OCI-LY3 (cell line): ENCODE measurements at regions not wholly inside any gene's neighbourhood (a gene's known extent, or its start where the extent isn't known, plus 50 kb on each side); places are given as distances from the start of the nearest gene placed in this dataset.

Experiments
- EZH2phosphoT487 ChIP-seq: fragments of 200-600 bp; shearing (Covaris generic); IDR thresholded peaks from 2 replicates; pipeline ENCODE4 v1.6.1; 2018; ENCODE audit warnings: antibody characterized with exemption, mixed run types, low read depth
- TF ChIP-seq, protein P1 (sequence below): fragments of 200-600, 300-600 bp; sonication (generic); IDR thresholded peaks from 2 replicates; pipeline ENCODE4 v1.5.1; 2014; ENCODE audit warnings: antibody characterized with exemption, low read length, low read depth

DNA sequence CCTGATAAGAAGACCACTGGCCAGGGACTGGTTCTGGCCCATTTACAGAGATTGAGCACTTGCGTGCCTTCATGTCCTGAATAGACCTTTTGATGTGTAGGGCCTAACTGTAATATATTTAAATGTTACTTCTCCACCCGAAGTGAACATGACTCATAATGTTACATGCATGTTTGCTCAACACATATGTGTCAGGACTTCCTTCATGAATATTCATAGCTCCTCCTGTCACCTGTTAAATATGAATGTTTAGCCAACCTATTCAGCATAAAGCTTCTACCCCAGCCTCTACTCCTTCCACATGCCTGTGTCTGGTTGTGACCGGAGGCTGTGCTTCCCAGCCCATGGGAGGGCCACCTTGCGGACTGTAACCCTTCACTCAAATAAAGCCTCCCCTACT lies 457.5 kb downstream of the IRX1 start:
- TF ChIP-seq, protein P1, sequence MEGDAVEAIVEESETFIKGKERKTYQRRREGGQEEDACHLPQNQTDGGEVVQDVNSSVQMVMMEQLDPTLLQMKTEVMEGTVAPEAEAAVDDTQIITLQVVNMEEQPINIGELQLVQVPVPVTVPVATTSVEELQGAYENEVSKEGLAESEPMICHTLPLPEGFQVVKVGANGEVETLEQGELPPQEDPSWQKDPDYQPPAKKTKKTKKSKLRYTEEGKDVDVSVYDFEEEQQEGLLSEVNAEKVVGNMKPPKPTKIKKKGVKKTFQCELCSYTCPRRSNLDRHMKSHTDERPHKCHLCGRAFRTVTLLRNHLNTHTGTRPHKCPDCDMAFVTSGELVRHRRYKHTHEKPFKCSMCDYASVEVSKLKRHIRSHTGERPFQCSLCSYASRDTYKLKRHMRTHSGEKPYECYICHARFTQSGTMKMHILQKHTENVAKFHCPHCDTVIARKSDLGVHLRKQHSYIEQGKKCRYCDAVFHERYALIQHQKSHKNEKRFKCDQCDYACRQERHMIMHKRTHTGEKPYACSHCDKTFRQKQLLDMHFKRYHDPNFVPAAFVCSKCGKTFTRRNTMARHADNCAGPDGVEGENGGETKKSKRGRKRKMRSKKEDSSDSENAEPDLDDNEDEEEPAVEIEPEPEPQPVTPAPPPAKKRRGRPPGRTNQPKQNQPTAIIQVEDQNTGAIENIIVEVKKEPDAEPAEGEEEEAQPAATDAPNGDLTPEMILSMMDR = no peak
- TF ChIP-seq EZH2phosphoT487 = no peak
